GM12865 (cell line): ENCODE measurements at regions not wholly inside any gene's neighbourhood (a gene's known extent, or its start where the extent isn't known, plus 50 kb on each side); places are given as distances from the start of the nearest gene placed in this dataset.
A peak's percentile ranks its signal among the peaks of the same experiment; 100 is the strongest.

Experiments
- DNase-seq: peaks from one replicate; pipeline ENCODE4 v3.0.0; 2010; ENCODE audit warnings: low read depth
- H3K4me3 ChIP-seq: 2 replicates; pipeline ENCODE4 v1.5.1; 2011; ENCODE audit warnings: mild to moderate bottlenecking, low read depth, low read length, control low read depth
- CTCF ChIP-seq: IDR thresholded peaks from 2 replicates; pipeline ENCODE4 v1.5.1; 2011; ENCODE audit warnings: low read length, control low read depth, low read depth, inconsistent platforms; ENCODE audit not compliant: insufficient read depth; ENCODE audit errors: missing control alignments

- no peak overlapping the region for H3K4me3 ChIP-seq
- no peak for DNase-seq
- TF ChIP-seq CTCF: no peak
Measured at GRCh38 chr5:112608975-112609374, 128.7 kb upstream of the APC start.

- DNase-seq: no peak
- no peak overlapping the region for H3K4me3 ChIP-seq
- TF ChIP-seq CTCF: no peak
Measured at GRCh38 chr5:112612663-112613062, 125.0 kb upstream of the APC start.

- no peak for TF ChIP-seq CTCF
- no peak for DNase-seq
- H3K4me3 ChIP-seq: no peak overlapping the region
Measured at GRCh38 chr5:112614285-112614684, 123.4 kb upstream of the APC start.

GRCh38 chr5:112614986-112615385, 122.7 kb upstream of the APC start:
- no peak for DNase-seq
- no peak for TF ChIP-seq CTCF
- H3K4me3 ChIP-seq: no peak overlapping the region

GRCh38 chr5:112616812-112617547, 120.7 kb upstream of the APC start:
- H3K4me3 ChIP-seq: no peak overlapping the region
- TF ChIP-seq CTCF: no peak
- DNase-seq: peak; percentile 5

GRCh38 chr5:112625246-112625645, 112.4 kb upstream of the APC start:
- no peak for DNase-seq
- no peak overlapping the region for H3K4me3 ChIP-seq
- no peak for TF ChIP-seq CTCF
